Brain microvascular endothelial cell (primary cell): ENCODE measurements at regions not wholly inside any gene's neighbourhood (a gene's known extent, or its start where the extent isn't known, plus 50 kb on each side); places are given as distances from the start of the nearest gene placed in this dataset.

ENCODE experiments used
- DNase-seq: peaks from one replicate; pipeline ENCODE4 v3.0.0-alpha.2; 2020
- H3K27ac ChIP-seq: fragments of 250-450 bp; sonication (Bioruptor Pico); 2 replicates; pipeline ENCODE4 v1.5.1; 2020; ENCODE audit warnings: mild to moderate bottlenecking, moderate library complexity
- H3K27me3 ChIP-seq: fragments of 250-450 bp; sonication (Bioruptor Pico); replicated peaks from 2 replicates; pipeline ENCODE4 v1.5.1; 2020; ENCODE audit warnings: mild to moderate bottlenecking
- H3K36me3 ChIP-seq: fragments of 250-450 bp; sonication (Bioruptor Pico); replicated peaks from 2 replicates; pipeline ENCODE4 v1.5.1; 2020; ENCODE audit warnings: mild to moderate bottlenecking
- H3K4me3 ChIP-seq: 2 replicates; pipeline ENCODE4 v1.5.1; 2011; ENCODE audit warnings: low read depth, mild to moderate bottlenecking, control low read depth, low read length, moderate library complexity
- CTCF ChIP-seq: IDR thresholded peaks from 2 replicates; pipeline ENCODE4 v1.5.1; 2011; ENCODE audit warnings: low read depth, mild to moderate bottlenecking, moderate library complexity, low read length, control low read depth, inconsistent platforms; ENCODE audit errors: missing control alignments
- in situ Hi-C: cut with HindIII; loops from 2 replicates; pipeline ENCODE4 v1.10.0; 2017; ENCODE audit warnings: low sequenced_read_pairs, low pct_ligation_motif_present

- no peak for TF ChIP-seq CTCF
These were observed 182.9 kb upstream of the TACR3 start for GRCh38 chr4:103902730-103903129.

GRCh38 chr4:103895876-103896465 lies 176.2 kb upstream of the TACR3 start:
- TF ChIP-seq CTCF, result no peak
- in situ Hi-C loops, result no loop called here
- Histone ChIP-seq H3K27me3 (no peaks in the 10 kb centered on the region), H3K4me3 (no peak overlapping the region), H3K36me3 (no peaks in the 10 kb centered on the region), H3K27ac (no peak overlapping the region)
- no peak for DNase-seq

More at GRCh38 chr4:103902730-103903129, 182.9 kb upstream of the TACR3 start:
- no peak overlapping the region for H3K27ac ChIP-seq
- no peaks in the 10 kb centered on the region for H3K36me3 ChIP-seq
- in situ Hi-C loops, result no loop called here
- H3K27me3 ChIP-seq, result no peaks in the 10 kb centered on the region
- DNase-seq, result no peak
- no peak overlapping the region for H3K4me3 ChIP-seq

GRCh38 chr4:103892586-103892985 lies 172.8 kb upstream of the TACR3 start:
- H3K4me3 ChIP-seq, result no peak overlapping the region

GRCh38 chr4:103887191-103887590 lies 167.4 kb upstream of the TACR3 start:
- Histone ChIP-seq H3K27me3 (no peaks in the 10 kb centered on the region), H3K27ac (no peak overlapping the region), H3K36me3 (no peaks in the 10 kb centered on the region), H3K4me3 (no peak overlapping the region)
- DNase-seq, result no peak
- in situ Hi-C loops, result no loop called here
- TF ChIP-seq CTCF, result no peak

More at GRCh38 chr4:103892586-103892985, 172.8 kb upstream of the TACR3 start:
- no peaks in the 10 kb centered on the region for H3K27me3 ChIP-seq
- DNase-seq, result no peak
- no peak for TF ChIP-seq CTCF
- no peak overlapping the region for H3K27ac ChIP-seq
- H3K36me3 ChIP-seq, result no peaks in the 10 kb centered on the region
- in situ Hi-C loops, result no loop called here

- H3K36me3 ChIP-seq, result no peaks in the 10 kb centered on the region
- in situ Hi-C loops, result no loop called here
- no peaks in the 10 kb centered on the region for H3K27me3 ChIP-seq
- TF ChIP-seq CTCF, result no peak
- DNase-seq, result no peak
- H3K4me3 ChIP-seq, result no peak overlapping the region
- H3K27ac ChIP-seq, result no peak overlapping the region
These were observed 165.4 kb upstream of the TACR3 start for GRCh38 chr4:103885152-103885551.

GRCh38 chr4:103867311-103867710 lies 147.5 kb upstream of the TACR3 start:
- H3K27ac ChIP-seq, result no peak overlapping the region
- H3K27me3 ChIP-seq, result no peaks in the 10 kb centered on the region
- no peak for TF ChIP-seq CTCF
- in situ Hi-C loops, result no loop called here
- no peak for DNase-seq
- H3K36me3 ChIP-seq, result no peaks in the 10 kb centered on the region
- no peak overlapping the region for H3K4me3 ChIP-seq
